ENCODE measurements at regions not wholly inside any gene's neighbourhood (a gene's known extent, or its start where the extent isn't known, plus 50 kb on each side); places are given as distances from the start of the nearest gene placed in this dataset.

- BruUV-seq (replicated peaks) = no TSS peak
- in situ Hi-C loops (cut with HindIII; ENCODE audit: low pct_unique_long_range_greater_than_20kb, low sequenced_read_pairs) = no loop called here
- Histone ChIP-seq H3K9me3 (ENCODE audit: control insufficient read depth, insufficient read depth, low read depth, low read length) (no peaks in the 10 kb centered on the region), H3K27me3 (ENCODE audit: control insufficient read depth, insufficient read depth, low read length) (no peaks in the 10 kb centered on the region; the same call in 1 of the 2 replicates), H3K27ac (ENCODE audit: low read length) (no peak overlapping the region), H3K36me3 (ENCODE audit: control insufficient read depth, insufficient read depth, low read length) (no peaks in the 10 kb centered on the region), H3K4me1 (ENCODE audit: control insufficient read depth, insufficient read depth, low read length) (no peaks in the 10 kb centered on the region), H3K4me3 (ENCODE audit: low read depth in 2 of 2, low read length in 2 of 2) (no peak overlapping the region)
- TF ChIP-seq TCF7L2 (IDR thresholded peaks at IDR 0.05; ENCODE audit: low read depth, low read length) (no peak), POLR2AphosphoS5 (IDR thresholded peaks at IDR 0.05; ENCODE audit: low read depth, low read length) (no peak), SIN3A (IDR thresholded peaks at IDR 0.05; ENCODE audit: borderline replicate concordance, insufficient read depth, low read depth, low read length) (no peak)
- TF ChIP-seq, protein P1, sequence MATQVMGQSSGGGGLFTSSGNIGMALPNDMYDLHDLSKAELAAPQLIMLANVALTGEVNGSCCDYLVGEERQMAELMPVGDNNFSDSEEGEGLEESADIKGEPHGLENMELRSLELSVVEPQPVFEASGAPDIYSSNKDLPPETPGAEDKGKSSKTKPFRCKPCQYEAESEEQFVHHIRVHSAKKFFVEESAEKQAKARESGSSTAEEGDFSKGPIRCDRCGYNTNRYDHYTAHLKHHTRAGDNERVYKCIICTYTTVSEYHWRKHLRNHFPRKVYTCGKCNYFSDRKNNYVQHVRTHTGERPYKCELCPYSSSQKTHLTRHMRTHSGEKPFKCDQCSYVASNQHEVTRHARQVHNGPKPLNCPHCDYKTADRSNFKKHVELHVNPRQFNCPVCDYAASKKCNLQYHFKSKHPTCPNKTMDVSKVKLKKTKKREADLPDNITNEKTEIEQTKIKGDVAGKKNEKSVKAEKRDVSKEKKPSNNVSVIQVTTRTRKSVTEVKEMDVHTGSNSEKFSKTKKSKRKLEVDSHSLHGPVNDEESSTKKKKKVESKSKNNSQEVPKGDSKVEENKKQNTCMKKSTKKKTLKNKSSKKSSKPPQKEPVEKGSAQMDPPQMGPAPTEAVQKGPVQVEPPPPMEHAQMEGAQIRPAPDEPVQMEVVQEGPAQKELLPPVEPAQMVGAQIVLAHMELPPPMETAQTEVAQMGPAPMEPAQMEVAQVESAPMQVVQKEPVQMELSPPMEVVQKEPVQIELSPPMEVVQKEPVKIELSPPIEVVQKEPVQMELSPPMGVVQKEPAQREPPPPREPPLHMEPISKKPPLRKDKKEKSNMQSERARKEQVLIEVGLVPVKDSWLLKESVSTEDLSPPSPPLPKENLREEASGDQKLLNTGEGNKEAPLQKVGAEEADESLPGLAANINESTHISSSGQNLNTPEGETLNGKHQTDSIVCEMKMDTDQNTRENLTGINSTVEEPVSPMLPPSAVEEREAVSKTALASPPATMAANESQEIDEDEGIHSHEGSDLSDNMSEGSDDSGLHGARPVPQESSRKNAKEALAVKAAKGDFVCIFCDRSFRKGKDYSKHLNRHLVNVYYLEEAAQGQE (IDR thresholded peaks at IDR 0.05; ENCODE audit: insufficient read depth in 1 of 2, low read depth in 2 of 2, low read length in 1 of 2) = no peak
- TF ChIP-seq, protein P2, sequence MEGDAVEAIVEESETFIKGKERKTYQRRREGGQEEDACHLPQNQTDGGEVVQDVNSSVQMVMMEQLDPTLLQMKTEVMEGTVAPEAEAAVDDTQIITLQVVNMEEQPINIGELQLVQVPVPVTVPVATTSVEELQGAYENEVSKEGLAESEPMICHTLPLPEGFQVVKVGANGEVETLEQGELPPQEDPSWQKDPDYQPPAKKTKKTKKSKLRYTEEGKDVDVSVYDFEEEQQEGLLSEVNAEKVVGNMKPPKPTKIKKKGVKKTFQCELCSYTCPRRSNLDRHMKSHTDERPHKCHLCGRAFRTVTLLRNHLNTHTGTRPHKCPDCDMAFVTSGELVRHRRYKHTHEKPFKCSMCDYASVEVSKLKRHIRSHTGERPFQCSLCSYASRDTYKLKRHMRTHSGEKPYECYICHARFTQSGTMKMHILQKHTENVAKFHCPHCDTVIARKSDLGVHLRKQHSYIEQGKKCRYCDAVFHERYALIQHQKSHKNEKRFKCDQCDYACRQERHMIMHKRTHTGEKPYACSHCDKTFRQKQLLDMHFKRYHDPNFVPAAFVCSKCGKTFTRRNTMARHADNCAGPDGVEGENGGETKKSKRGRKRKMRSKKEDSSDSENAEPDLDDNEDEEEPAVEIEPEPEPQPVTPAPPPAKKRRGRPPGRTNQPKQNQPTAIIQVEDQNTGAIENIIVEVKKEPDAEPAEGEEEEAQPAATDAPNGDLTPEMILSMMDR (IDR thresholded peaks at IDR 0.05) = no peak
- POLR2A ChIA-PET = no interaction called here
- intact Hi-C loops (cut with micrococcal nuclease; ENCODE audit: unreplicated experiment) = no loop called here
- DNase-seq (ENCODE audit: low read depth, low spot score) (no peak), ATAC-seq (no peak)
- CTCF ChIA-PET = no interaction called here
Observed at GRCh38 chr2:160942476-160943142, 217.6 kb upstream of the TANK start.

GRCh38 chr2:160943414-160943813, 216.8 kb upstream of the TANK start:
- Histone ChIP-seq H3K27ac (ENCODE audit: low read length) (no peak overlapping the region), H3K36me3 (ENCODE audit: control insufficient read depth, insufficient read depth, low read length) (no peaks in the 10 kb centered on the region), H3K9me3 (ENCODE audit: control insufficient read depth, insufficient read depth, low read depth, low read length) (no peaks in the 10 kb centered on the region), H3K27me3 (ENCODE audit: control insufficient read depth, insufficient read depth, low read length) (no peaks in the 10 kb centered on the region; the same call in 1 of the 2 replicates), H3K4me3 (ENCODE audit: low read depth in 2 of 2, low read length in 2 of 2) (no peak overlapping the region), H3K4me1 (ENCODE audit: control insufficient read depth, insufficient read depth, low read length) (no peaks in the 10 kb centered on the region)
- CTCF ChIA-PET = no interaction called here
- TF ChIP-seq, protein P2 (IDR thresholded peaks at IDR 0.05) = no peak
- no peak for TF ChIP-seq SIN3A (IDR thresholded peaks at IDR 0.05; ENCODE audit: borderline replicate concordance, insufficient read depth, low read depth, low read length)
- TF ChIP-seq, protein P1 (IDR thresholded peaks at IDR 0.05; ENCODE audit: insufficient read depth in 1 of 2, low read depth in 2 of 2, low read length in 1 of 2) = no peak
- no peak for TF ChIP-seq POLR2AphosphoS5 (IDR thresholded peaks at IDR 0.05; ENCODE audit: low read depth, low read length)
- no peak for TF ChIP-seq TCF7L2 (IDR thresholded peaks at IDR 0.05; ENCODE audit: low read depth, low read length)
- no peak for DNase-seq (ENCODE audit: low read depth, low spot score)
- no peak for ATAC-seq
- in situ Hi-C loops (cut with HindIII; ENCODE audit: low pct_unique_long_range_greater_than_20kb, low sequenced_read_pairs) = no loop called here
- intact Hi-C loops (cut with micrococcal nuclease; ENCODE audit: unreplicated experiment) = no loop called here
- no TSS peak for BruUV-seq (replicated peaks)
- POLR2A ChIA-PET = no interaction called here

Measured in Panc1 (cell line).